ENCODE measurements at regions not wholly inside any gene's neighbourhood (a gene's known extent, or its start where the extent isn't known, plus 50 kb on each side); places are given as distances from the start of the nearest gene placed in this dataset.
"Not testable (repeated sequence)": the region's sequence is repeated elsewhere in the genome, so short reads cannot be mapped to it uniquely, and the experiment has no call there.

DNA sequence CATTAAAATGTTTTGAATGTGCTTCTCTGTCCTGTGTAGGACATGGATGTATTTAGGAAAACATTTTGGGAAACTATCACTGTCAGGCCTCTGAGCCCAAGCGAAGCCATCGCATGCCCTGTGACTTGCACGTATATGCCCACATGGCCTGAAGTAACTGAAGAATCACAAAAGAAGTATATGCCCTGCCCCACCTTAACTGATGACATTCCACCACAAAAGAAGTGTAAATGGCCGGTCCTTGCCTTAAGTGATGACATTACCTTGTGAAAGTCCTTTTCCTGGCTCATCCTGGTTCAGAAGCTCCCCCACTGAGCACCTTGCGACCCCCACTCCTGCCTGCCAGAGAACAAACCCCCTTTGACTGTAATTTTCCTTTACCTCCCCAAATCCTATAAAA is 191.1 kb upstream of the MEIS1 start:
- DNase-seq (ENCODE audit: low read depth in 4 of 4, low spot score in 1 of 4), result not testable (repeated sequence)

DNA sequence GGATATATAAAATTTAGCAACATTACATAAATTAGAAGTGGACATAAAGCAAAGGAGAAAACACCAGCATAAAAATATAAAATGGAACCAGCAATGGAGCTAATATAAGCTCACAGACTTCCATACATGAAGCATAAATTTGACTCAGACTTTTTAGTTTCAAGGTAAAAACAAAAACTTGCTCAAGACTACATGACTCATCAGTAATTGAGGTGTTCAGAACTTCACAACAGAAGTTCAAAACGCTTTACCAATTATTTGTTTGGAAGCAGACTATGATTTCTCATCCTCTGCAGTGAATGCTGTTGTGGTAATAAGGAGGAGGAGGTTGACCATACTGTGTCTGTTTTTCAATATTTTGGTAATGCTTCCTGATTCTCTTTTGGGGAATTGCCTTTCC is 192.0 kb upstream of the MEIS1 start:
- DNase-seq (ENCODE audit: low read depth in 4 of 4, low spot score in 1 of 4), result not testable (repeated sequence)

DNA sequence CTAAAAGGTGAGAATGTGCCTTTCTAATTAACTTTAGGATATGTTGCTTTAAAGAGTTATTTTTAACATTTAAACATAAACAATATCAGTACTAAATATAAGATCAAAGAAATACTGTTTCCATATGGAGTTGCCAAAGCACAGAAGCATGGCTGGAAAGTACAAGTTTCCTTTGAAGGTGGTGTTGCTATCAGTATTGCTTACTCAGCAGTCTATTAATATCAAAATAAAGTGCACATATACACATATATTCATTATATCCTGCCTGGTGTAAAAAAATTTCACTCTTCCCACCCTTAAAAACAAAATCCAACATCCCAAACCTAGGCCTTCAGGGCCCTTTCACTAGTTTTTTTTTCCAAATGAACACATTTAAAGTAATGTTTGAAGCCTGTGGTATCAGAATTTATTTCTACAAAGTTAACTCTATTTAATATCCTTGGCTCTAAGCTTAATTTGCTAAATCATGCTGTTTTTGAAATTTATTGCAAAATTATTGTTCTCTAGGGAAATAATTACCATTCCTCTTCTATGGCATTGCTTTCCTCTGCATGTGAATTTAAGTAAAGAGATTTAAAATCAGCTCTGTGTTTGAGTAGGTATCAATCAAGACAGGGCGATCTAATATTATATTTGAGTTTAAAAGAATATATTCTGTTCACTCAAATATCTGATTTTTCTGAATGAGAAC is 192.7 kb upstream of the MEIS1 start:
- DNase-seq (ENCODE audit: low read depth in 4 of 4, low spot score in 1 of 4), result no peak

DNA sequence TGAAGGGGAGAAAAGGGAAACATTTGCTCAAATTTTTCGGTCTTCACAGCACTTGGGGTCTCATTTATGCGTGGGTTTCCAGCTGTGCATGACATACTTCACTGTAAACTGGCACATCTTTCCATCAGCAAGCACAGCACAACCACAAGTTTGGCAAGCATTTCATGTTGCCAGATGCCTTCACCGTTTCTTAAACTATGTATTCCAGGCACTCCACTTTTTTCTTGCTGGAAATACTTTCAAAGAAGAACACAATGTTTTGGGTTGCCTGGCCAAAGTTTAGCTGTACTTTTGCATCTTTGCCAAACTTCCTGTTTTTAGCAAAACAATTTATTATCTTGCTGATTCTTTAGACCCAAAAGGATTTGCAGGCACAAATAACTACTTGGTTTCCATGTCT is 194.6 kb upstream of the MEIS1 start:
- DNase-seq (ENCODE audit: low read depth in 4 of 4, low spot score in 1 of 4), result no peak

DNA sequence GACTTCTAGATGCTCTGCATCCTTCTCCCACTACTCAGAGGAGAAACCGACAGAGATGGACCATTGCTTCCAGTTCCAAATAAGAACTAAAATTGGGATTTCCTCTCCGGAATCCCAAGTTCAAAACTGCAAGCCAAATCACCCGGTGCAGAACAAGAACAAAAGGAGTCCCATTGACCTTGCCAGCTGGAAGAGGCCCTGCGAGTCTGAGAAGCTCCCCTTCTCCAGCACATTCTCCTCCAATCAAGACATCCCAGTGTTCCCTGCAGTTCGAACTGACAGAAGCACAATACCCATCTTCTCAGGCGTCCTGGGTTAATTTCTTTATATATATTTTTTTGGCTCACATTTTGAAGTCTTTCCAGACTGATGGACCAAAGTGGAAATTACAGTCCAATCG is 195.3 kb upstream of the MEIS1 start:
- no peak for DNase-seq (ENCODE audit: low read depth in 4 of 4, low spot score in 1 of 4)

DNA sequence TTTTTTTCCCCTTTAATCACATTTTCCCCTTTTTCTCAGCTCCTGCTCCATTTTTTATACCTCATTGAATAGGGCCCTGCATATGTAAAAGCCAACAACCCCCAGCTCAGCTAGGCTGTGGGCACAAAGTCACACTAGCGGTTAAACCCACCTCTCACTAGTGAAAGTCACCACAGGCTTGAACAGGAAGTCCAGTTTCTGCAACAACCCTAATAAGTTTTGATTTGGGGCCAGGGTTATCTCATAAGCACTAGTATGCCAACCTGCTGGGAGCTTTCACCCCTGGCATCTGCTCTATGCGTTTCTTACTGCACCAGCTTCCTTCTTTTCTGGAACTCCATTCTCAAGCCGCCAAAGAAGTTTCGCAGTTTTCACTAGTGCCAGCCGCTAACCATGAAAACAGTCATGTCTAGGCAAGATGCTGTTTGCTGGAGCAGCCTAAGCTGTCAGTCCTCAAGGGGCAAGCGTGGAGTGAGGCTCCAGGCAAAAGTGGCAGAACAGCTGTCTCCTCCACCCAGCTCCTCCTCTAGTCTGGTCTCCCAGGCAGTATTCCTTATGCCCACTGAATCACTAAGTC is 197.0 kb upstream of the MEIS1 start:
- DNase-seq (ENCODE audit: low read depth in 4 of 4, low spot score in 1 of 4), result no peak

DNA sequence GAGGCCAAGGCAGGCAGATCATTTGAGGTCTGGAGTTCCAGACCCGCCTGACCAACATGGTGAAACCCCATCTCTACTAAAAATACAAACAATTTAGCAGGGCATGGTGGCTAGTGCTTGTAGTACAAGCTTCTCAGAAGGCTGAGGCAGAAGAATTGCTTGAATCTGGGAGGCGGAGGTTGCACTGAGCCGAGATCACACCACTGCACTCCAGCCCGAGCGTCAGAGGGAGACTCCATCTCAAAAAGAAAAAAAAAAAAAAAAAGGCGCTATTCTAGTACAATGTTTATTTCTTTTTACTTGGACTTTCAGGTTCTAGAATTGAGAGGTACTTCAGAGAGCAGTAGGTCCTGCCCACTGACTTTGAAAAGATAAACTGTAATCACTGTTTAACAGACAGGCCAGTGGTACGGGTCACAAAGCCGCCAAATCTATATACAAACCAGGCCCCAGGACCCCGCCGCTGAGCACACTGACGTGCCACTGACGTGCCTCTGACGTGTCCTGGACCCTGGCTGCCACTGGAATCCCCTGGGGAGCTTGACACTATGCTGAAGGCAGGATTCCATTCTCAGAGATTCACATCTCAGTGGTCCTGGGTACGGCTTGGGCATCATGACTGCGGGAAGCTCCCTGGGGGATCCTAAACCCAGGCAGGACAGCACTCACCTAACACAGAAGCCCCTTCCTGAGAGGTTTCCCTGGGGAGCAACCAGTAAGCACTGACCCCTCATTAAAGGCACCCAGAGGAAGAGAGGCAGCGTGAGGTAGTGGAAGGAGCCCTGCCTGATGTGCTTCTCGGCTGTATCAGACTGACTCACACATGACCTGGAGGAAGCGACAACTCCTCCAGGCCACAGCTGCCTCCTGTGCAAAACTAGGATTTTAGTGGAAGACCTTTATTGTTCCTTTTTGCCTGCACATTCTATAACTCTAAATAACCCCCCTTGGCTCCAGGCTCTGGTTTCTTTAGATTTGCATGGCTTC is 197.8 kb upstream of the MEIS1 start:
- DNase-seq (ENCODE audit: low read depth in 4 of 4, low spot score in 1 of 4), result no peak

DNA sequence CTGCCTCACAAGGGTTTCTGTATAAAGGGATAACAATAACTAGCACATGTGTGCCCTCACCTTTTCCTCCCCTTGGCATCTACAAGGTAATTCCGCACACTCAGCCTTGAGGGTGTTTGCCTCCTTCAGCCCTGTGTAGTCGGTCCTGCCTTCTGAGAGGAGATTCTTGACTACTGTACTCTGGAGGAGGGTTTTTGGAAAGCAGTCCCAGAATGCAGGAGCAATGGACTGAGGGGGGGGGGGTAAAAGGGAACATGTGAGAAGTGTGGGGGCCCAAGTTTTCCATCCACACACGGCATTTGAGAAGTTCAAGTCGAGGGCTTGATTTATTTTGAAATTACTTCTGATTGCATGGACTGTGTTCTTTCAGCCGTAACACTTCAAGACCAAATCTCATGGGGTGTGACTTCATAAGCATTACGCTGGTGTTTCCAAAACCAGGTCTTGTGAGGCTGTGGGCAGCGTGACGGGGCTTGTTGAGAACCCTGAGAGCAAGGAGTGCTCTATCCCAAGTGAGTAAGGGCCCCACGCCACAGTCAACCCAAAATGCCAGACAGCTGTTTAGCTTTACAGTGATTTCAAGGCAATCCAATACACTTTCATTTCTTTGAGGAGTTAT is 198.7 kb upstream of the MEIS1 start:
- DNase-seq (ENCODE audit: low read depth in 4 of 4, low spot score in 1 of 4), result no peak

DNA sequence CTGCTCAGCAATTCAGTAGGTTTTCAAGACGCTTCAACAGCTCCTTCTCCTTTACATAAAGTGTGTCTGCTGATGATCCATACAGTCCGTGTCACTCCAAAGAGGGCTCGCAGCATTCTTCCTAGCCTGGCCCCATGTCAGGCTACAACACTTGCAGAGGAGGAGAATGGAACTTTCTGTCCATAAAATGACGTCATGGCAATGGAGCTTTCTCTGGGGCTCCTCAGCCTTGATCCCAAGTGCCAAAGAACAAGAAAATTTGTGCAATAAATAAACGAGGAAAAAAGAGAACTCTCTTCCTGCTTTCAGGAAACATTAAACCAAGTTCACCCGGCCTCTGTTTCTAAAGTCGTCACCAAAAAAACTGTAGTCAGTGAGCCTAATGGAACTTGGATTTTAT is 199.5 kb upstream of the MEIS1 start:
- no peak for DNase-seq (ENCODE audit: low read depth in 4 of 4, low spot score in 1 of 4)

DNA sequence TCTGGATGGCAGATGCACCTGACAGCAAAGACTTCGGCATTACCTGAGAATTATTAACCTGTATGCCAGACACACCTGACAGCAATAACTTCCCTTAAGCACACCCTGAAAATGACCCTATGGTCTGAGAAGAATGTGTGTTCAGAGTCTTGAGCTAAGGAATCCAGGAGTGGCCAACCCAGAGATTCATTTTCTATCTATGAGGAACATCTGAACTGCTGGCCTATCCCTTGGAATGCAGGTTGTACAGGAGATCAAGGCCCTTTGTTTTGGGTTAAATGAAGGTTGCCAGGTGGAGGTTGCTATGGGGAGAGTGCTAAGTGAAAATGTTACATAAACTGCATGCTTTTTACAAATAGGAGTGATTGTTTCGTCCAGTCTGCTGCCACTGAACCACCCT is 200.9 kb upstream of the MEIS1 start:
- DNase-seq (ENCODE audit: low read depth in 4 of 4, low spot score in 1 of 4), result no peak

DNA sequence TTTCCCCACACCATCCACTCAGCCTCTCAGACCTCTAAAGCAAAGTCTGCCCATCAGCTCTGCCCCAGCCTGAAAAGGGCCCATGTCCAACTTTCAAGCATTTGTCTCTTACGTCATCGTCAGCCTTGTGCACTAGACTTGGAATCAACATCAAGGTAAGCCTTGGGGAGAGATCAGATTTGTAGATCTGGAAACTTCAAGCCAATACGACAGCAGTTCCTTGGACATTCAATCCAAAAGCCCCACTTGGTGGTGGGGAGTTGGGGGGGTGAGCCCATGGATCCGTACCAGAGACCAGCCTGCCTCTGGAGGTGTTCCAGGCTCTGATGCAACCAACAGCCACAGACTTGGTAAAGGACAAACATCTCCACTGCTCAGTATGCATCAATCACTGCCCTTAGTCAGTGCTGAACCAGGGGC is 206.8 kb upstream of the MEIS1 start:
- DNase-seq (ENCODE audit: low read depth in 4 of 4, low spot score in 1 of 4), result no peak

DNA sequence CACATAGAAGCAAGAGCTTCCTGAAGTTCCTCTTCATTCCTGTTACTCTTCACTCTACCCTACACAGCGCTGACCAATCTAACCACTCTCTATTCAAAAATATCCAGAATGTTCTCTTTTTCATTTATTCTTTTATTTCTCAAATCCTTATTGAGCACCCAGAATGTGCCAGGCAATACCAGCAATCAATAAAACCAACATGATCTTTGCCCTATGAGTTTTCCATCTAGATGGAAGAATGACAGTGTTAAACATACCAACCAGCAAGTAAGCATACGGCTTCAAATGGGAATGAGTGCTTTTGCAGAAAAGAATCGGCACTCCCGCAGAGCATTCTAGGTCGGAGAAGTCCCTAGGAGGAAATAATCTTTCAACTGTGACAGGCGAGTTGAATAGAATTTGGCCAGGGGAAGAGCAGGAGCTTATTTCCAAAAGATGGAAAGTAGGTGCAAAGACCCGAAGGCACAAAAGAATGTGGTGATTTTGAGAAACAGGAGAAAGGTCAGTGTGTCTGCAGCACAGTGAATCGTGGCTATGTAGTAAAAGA is 217.8 kb upstream of the MEIS1 start:
- no peak for DNase-seq (ENCODE audit: low read depth in 4 of 4, low spot score in 1 of 4)

DNA sequence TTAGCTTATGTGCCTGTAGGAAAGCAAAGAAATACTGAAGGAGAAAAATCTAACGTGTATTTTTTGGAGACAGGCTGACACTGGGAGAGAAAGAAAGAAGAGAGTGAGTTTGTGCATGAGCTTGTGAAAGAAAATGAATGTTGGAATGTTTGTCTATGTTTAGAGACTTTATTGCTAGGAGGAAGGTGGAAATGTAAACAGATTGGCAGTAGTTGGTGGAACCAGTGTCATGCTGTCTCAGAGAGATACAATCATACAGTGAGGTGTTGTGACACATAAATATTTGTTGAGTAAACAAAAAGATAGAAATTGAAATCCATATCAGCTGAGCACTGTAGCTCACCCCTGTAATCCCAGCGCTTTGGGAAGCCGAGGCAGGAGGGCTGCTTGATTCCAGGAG is 222.2 kb upstream of the MEIS1 start:
- DNase-seq (ENCODE audit: low read depth in 4 of 4, low spot score in 1 of 4), result no peak

DNA sequence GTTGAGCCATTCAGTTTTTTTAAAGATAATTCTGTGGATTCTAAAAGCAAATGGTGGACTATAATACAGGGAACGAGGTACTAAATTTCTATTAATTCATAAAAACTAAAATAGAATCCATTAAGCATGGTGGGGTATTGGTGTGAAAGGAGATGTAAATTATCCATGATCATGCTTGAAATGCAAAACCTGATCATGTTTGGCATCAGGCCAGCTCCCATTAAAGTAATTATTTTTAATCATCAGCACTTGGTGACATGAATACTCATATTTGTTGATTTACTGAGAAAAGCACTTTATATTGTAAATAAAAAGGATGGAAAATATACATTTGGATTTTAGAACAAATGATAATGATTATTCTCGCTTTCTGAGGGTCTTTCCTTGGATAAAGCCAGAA is 232.3 kb upstream of the MEIS1 start:
- DNase-seq (ENCODE audit: low read depth in 4 of 4, low spot score in 1 of 4), result no peak

DNA sequence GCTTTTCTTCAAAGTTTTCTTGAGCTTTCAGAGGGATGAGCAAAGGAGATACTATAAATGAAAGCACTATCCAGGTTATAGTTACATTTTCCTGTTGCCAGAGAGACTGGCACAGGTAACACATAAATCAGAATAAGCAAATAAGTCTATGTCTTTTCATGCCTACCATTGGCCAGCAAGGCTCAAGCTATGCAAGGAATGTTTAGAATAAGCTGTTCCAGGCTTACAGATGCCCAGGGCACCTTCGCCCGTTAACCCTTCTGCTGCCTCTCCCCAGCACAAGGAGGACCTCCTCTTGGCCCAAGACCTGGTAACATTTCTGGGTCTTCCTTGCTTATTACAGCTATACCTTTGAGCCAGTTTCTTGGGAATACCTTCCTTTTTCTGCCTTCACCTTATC is 233.7 kb upstream of the MEIS1 start:
- DNase-seq (ENCODE audit: low read depth in 4 of 4, low spot score in 1 of 4), result no peak

DNA sequence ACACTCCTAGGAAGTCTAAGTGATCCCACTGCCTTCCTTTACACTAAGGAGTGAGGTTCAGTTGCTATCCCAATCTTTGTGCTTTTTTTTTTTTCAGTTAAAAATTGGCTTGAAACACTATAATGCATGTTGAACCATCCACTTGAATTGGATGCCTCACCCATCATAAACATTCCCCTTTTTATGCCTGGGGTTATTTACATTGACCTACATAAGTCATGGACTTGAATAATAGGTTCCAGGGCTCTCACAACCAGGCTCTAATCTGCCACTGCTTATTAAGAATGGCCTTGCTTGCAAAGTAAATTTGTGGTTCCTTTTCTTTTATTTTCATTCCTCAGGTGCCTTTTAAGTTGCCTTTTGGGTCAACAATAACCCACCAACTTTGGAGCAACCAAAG is 236.1 kb upstream of the MEIS1 start:
- no peak for DNase-seq (ENCODE audit: low read depth in 4 of 4, low spot score in 1 of 4)

DNA sequence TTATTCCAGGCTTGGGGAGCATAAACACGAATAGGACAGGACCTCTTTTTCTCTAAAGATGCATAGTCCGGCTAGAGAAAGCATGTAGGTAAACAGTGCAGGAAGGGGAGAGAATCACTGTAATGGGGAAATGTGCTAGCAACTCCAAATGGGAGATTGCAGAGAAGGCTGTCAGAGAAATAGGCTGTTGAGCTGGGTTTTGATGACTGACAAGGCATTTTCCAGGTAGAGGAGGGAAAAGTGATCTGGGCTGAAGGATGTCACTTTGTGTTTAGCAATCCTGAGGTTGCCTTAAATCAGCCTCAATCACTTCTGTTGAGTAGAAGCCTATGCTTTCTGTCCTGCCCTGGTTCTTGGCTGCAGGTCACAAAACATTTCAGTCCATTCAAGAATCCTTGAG is 242.0 kb upstream of the MEIS1 start:
- DNase-seq (ENCODE audit: low read depth in 4 of 4, low spot score in 1 of 4), result no peak

DNA sequence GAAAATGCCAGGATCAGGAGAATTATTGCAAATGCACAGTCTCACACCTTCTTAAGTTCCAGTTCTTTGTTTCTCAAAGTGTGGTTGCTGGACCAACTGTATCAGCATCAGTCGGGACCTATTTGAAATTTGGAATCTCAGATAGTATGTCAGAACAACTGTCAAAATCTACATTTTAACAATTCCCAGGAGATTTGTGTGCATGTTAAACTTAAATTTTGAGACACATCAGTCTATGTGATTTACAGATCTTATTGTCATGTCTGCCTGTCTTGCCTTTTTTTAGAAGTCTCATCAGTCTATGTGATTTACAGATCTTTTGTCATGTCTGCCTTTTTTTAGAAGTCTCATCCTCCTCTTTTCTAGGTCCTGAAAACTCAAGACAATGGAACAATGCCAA is 243.6 kb upstream of the MEIS1 start:
- DNase-seq (ENCODE audit: low read depth in 4 of 4, low spot score in 1 of 4), result no peak

DNA sequence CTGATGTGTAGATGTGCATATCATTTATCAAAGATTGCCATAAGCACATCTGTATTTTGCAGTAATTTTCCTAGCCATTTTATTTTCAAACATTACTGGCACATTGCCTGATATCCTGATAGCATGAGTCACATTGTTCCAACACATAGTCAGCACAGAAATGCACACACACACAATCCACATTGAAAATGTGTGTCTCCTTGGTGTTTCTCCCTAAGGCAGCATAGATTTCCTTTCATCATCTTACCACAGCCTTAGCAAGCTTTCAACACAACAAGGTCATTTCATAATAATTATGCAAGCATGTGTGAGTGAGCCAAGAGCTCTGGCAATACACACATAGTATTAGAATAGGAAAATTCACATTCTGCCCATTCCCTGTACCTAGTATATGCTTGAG is 245.4 kb upstream of the MEIS1 start:
- no peak for DNase-seq (ENCODE audit: low read depth in 4 of 4, low spot score in 1 of 4)

DNA sequence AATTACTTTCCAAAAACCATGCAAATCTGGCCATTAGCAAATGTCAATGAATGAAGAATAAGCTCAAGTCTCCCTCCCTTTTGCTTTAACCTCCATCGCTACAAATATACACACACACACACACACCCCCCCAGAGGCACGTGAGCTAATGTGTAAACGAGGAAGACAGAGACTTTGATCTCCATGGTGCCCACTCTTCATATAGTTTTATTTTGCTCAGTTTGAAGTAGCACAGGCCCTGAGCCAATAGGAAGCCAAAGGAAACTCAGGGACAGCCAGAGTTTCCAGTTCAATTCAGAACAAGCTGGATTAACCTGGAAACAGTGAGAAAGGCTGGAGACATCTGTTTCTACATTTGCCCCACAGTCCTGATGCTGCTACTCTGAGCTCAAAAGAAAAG is 248.4 kb upstream of the MEIS1 start:
- no peak for DNase-seq (ENCODE audit: low read depth in 4 of 4, low spot score in 1 of 4)

DNA sequence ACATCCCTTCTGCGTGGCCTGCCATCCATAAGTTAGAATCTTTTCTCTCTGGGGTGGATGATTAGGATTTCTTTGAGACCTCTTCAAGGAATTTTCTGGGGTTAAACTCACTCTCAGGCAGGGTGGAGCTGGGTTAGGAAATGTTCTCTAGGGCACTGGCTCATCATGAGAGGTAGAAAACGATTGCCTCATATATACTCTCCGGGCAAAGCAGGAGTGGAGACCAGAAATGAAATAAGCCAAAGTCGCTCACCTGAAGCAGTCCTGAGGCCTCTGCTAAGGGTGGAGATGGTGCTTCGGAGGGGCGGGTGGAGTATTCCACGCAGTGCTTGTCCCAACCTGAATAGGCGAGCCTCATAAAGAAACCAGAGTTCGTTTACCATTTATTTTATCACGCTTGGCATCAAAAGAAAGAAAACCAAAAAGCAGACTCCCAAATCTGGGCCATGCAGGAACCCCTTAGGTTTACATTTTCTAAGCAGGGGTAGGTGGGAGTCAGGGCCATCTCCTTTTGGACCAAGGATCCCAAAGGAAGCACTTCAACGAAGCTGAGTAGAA is 249.3 kb upstream of the MEIS1 start:
- no peak for DNase-seq (ENCODE audit: low read depth in 4 of 4, low spot score in 1 of 4)
